GM12892 (cell line): ENCODE measurements at regions not wholly inside any gene's neighbourhood (a gene's known extent, or its start where the extent isn't known, plus 50 kb on each side); places are given as distances from the start of the nearest gene placed in this dataset.
"Not testable (repeated sequence)": the region's sequence is repeated elsewhere in the genome, so short reads cannot be mapped to it uniquely, and the experiment has no call there.

Experiments
- POLR2A ChIP-seq: IDR thresholded peaks from 2 replicates; pipeline ENCODE4 v1.6.1; 2011; ENCODE audit warnings: low read depth, low read length, control low read depth
- TAF1 ChIP-seq: IDR thresholded peaks from 2 replicates; pipeline ENCODE4 v1.6.1; 2011; ENCODE audit warnings: low read depth, mild to moderate bottlenecking, control low read depth, low read length, borderline replicate concordance

GRCh38 chr16:18077910-18078309, 258.6 kb downstream of the NPIPA8 start:
- not testable (repeated sequence) for TF ChIP-seq TAF1, POLR2A
